ENCODE measurements at regions not wholly inside any gene's neighbourhood (a gene's known extent, or its start where the extent isn't known, plus 50 kb on each side); places are given as distances from the start of the nearest gene placed in this dataset.

DNA sequence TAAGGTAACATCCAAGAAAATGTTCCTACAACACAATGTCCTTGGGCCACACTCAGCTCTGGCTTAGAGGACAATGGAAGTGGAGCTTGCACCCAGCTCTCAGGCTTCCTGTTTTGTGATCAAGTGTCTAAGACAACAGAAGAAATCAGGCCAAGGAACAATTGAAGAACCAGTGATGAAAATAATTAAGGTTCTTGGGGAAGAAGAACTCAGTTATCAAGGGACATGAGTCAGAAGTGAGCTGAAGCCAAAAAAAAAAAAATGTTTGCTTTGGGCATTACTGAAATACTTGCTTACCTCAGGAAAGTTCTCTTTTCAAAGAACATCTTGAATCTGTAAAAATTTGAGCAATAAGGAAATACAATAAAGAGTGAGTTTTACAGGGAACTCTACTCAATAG is 299.0 kb downstream of the FBXO15 start:
- no peak for DNase-seq

DNA sequence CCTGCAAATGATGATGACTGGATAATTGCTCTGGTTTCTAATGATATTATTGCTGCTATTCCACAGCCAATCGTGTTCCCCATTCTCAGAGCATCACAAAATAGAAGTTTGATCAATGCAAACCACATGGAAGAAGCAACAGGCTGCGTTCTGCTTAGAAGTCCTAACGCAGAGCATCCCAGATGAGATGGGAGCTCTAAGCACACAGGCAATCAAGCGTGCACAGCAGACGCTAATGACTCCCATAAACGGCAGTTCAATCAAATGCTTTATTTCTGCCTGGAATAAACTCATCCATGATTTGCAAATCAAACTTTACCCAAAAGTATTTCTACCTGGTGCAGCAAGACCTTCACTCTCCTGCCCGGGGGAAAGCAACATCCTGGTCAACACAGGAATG is 304.2 kb downstream of the FBXO15 start:
- no peak for DNase-seq

DNA sequence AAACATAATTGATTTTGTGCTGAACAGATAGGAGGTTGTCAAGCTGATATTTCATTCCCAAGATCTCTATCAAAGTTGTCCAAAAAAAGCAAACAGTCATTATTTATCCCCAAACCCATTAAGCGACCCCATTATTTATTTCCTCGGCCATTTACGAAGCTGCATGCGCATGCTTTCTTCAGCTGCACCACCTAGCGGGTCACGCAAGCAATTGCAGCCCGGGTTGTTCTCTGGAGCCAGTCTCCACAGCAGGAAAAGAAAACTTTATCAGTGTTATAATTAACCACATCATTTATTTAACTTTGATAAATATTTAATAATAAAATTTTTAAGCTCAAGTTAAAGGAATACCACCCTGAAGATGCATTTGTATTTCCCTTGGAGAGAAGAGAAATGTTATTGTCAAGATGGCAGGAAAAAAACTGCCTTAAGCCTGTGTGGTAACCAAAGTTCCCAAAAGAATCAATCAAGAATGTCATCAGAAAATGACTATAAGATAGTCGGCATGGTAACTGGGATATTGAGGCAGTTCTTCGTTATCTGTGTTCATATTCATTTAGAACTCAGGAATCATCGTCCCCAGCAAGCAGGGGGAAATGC is 304.7 kb downstream of the FBXO15 start:
- DNase-seq: peak; percentile 73

GRCh38 chr18:73841661-73842060 is 306.0 kb downstream of the FBXO15 start:
- DNase-seq: no peak

DNA sequence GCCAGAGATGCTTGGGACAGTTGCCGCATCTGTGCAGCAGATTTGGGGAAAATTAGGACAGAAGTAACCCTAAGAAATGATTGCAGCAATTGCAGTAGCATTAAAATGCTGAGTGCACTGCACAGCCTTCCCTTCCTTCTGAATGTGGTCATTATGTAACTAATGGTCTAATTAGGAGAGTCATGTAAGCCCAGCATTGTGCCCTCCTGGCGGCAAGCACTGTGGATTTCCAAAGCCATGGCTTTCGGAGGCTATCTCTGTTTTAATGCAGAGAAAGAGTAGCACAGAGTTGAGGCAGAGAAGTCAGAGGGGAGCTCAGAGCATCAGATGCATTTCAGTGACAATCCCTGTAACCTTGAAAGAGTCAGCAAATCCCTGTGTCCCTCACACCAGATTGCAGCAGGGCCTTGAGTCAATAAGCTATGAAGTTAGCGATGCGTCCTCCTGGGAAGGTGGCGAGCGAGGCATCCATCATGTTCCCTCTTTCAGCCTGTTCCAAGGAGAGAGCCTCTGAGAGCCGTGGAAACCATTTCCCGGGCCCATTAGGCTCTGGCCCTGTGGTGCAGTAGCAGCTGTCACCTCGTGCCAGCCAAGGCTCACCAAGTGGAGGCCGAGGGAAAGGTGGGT is 307.2 kb downstream of the FBXO15 start:
- DNase-seq: no peak

GRCh38 chr18:73839441-73839840 is 308.2 kb downstream of the FBXO15 start:
- peak; percentile 5 for DNase-seq

- no peak for DNase-seq
Observed at GRCh38 chr18:73838107-73838506, 309.5 kb downstream of the FBXO15 start.

DNA sequence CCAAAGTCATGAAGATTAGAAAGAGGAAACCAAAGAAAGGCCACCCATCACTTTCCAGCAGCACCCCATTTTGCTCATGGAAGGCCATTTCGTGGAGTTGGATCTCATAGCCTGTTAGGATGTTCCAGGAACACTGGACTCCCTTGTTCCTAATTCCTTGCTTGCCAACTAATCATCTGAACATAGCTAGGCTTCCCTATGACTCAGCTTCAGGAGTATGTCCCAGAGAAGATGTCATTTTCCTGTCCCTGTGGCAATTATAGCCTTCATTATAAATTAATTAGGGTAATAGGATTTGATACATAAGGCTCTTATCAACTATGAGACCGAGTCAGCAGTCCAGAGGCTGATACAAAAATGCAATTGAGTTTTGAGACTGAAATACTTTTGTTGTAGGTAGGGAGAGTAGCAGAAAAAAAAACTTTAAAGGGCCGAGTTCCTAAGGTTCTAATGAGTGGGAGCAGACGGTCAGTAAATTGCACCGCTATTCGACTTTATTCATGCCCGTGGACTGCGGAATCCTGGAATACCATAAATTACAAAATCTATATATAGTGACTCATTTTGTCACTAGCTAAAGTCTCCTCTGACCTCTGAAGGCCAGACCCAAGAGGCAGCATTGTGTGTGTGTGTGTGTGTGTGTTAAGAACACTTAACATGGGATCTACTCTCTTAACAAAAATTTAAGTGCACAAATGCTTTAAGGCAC is 311.8 kb downstream of the FBXO15 start:
- no peak for DNase-seq

- DNase-seq: no peak
Observed at GRCh38 chr18:73835039-73835438, 312.6 kb downstream of the FBXO15 start.

- DNase-seq: no peak
Observed at GRCh38 chr18:73831688-73832087, 315.9 kb downstream of the FBXO15 start.

- DNase-seq: no peak
Observed at GRCh38 chr18:73829146-73829545, 318.5 kb downstream of the FBXO15 start.

DNA sequence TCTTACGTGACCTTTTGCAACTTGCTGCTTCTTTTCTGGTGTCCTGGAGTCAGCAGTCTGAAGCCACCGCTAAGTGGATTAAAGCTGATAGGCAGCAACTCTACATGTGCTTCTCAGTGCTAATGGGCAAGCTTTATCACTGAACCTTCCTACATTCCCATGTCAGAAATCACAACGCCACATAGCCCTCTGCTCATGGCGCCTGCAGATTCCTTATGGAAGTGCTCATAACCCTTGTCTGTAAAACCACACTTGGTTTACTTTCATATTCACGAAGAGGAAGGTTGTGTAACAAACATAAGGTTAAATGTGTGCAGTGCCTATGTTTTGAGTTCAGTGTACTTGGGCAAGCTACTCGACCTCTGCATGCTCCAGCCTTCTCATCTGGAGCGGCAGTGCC is 319.8 kb downstream of the FBXO15 start:
- no peak for DNase-seq

DNA sequence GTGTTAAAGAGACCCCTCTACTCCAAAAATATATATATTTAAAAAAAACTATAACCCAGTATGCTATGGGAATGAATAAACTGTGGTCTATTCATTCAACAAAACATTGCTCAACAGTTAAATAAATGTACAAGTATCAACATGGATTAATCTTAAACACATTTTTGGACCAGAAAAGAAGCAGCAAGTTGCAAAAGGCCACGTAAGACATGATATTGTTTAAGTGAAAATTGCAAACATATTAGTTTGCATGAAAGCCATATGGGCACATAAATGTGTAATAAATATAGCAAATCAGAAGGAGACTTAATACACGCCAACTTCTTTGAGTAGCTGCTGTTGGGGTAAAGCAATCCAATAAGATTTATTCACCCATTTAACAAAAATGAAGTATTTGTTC is 321.5 kb downstream of the FBXO15 start:
- no peak for DNase-seq

DNA sequence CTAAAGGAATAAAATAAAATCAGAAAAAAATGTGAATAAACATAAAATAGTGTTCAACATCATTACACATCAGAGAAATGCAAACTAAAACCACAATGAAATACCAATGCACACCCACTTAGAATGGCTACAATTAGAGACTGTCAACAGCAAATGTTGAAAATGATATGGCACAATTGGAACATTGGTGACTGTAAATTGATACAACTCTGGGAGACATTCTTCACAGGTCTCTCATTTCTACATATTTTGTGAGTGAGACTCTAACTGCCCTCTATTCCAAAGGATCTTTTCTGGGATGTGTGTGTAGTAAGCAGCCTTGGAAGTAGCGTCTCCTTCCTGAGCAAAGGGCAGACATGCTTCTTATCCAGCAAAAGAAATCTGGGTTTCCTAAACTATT is 323.0 kb downstream of the FBXO15 start:
- DNase-seq: no peak

- DNase-seq: no peak
Observed at GRCh38 chr18:73812423-73812822, 335.2 kb downstream of the FBXO15 start.

DNA sequence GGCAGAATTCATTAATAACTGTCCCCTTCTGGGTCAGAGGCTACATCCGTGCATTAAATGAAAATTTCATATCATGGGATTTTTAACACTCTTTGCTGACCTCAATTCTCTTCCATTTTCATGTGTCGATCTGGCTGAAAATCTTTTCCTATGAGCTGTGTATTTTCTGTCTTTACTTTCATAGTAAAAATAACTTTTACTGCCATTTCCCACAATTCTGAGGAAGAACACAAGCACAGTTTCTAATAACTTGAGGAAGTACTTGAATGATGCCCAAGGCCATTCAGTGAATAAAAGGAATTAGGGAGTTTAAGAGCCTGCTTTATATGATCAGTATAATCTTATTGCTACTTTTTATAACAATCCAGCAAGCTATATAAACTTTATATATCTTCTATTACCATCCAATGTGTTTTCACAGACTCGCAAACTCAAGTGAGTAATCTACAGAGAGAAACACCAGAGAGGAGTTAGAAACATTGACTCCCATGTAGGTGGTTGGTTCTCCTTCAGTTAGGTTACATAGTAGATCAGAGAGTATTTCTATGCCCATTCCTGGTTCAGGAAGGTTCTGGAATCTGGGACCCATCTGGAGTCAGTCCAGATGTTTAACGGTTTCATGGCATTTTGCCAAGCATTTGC is 340.0 kb downstream of the FBXO15 start:
- DNase-seq: no peak

DNA sequence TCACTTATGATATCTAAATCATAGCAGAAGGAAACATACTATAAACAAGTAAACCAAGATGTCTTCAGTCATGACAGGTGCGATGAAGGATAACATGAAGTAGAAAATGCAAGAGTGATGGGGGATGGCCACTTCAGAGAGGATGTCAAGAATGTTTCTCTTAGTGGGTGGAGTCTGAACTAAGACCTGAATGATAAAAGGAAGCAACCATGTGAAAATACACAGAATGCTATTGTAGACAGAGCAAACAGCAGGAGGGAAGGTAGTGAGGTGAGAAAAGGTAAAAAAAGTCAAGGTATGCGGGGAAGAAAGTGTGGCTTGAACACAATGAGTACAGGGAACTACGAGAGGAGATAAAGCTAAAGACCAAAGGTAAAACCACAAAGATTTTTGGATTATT is 341.6 kb downstream of the FBXO15 start:
- no peak for DNase-seq

- no peak for DNase-seq
Observed at GRCh38 chr18:73797419-73797818, 350.2 kb downstream of the FBXO15 start.

DNA sequence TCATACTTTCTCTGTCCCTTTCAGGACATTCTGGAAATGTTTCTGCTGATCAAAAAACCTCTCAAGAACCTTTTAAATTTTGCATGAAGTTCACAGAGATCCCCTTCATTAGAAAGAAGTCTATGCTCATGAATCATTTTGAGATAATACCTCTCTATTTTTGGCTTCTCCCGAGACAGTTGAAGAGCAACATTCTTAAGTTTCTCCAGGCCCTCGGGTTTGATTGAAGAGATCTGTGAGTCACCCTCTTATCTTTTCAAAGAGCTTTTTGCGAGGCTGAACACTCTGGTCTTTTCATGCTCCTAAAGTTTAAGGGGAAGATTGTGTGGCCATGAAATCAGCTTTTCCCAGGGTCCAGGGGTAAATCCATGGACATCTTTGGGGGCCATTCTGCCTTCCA is 354.2 kb downstream of the FBXO15 start:
- DNase-seq: no peak

GRCh38 chr18:73791081-73791480 is 356.6 kb downstream of the FBXO15 start:
- no peak for DNase-seq

- no peak for DNase-seq
Observed at GRCh38 chr18:73790587-73790986, 357.0 kb downstream of the FBXO15 start.

GRCh38 chr18:73787316-73787715 is 360.3 kb downstream of the FBXO15 start:
- no peak for DNase-seq

DNA sequence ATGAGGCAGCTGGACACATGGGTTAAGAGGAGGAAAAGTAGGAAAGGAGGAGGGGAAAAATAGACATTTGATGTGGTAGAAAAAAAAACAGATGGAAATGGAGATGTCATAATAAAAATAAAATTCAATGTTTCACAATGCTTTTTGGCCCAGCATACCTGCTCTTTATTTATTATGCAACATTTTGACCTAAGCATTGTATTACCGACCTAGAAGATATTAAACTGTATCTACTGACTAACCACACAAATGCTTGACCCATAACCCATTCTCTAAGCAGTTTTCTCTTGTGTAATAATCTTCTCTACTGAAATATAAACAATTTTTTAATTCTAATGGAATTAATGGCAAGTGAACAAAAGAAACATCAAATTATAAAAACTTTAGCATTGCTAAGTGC is 362.3 kb downstream of the FBXO15 start:
- no peak for DNase-seq

- no peak for DNase-seq
Observed at GRCh38 chr18:73784853-73785252, 362.8 kb downstream of the FBXO15 start.

Data from hematopoietic multipotent progenitor cell treated with erythropoietin and hydrocortisone succinate and interleukin-3 and kit ligand, for 6 days (in vitro differentiated cells).